Mesodermal cell (in vitro differentiated cells): ENCODE measurements at regions not wholly inside any gene's neighbourhood (a gene's known extent, or its start where the extent isn't known, plus 50 kb on each side); places are given as distances from the start of the nearest gene placed in this dataset.

ENCODE experiments used
- H3K27ac ChIP-seq: 2 replicates; pipeline ENCODE4 v1.7.0; 2013; ENCODE audit warnings: mild to moderate bottlenecking, low read depth, low read length, moderate library complexity; ENCODE audit not compliant: severe bottlenecking
- H3K36me3 ChIP-seq: 2 replicates; pipeline ENCODE4 v1.7.1; 2013; ENCODE audit warnings: mild to moderate bottlenecking, low read length, moderate library complexity; ENCODE audit not compliant: control insufficient read depth, insufficient read depth
- H3K4me1 ChIP-seq: one replicate; pipeline ENCODE4 v1.7.1; 2013; ENCODE audit warnings: mild to moderate bottlenecking, low read length; ENCODE audit not compliant: insufficient read depth, control insufficient read depth, poor library complexity, severe bottlenecking
- H3K4me3 ChIP-seq: 2 replicates; pipeline ENCODE4 v1.7.0; 2013; ENCODE audit warnings: low read length, control low read depth, mild to moderate bottlenecking; ENCODE audit not compliant: insufficient read depth, poor library complexity, severe bottlenecking; ENCODE audit errors: extremely low read depth
- H3K9me3 ChIP-seq: 2 replicates; pipeline ENCODE4 v1.7.1; 2013; ENCODE audit warnings: mild to moderate bottlenecking, low read length, moderate library complexity; ENCODE audit not compliant: control insufficient read depth
- whole genome bisulfite sequencing, 2 experiments: methylation state at CpG; one replicate each; pipeline ENCODE4 v1.1.5; 2013; ENCODE audit warnings: missing lambda C conversion rate in 2 of 2; ENCODE audit not compliant: insufficient coverage in 2 of 2; 5-methylcytosine and 5-hydroxymethylcytosine counted together

GRCh38 chr2:385785-386184 lies 97.9 kb upstream of the ALKAL2 start:
- H3K4me1 ChIP-seq = no peaks in the 10 kb centered on the region
- H3K4me3 ChIP-seq = no peak overlapping the region
- WGBS, 2 experiments = 69 to 71% methylated on average over 3 of the region's 6 CpGs
- no peaks in the 10 kb centered on the region for H3K9me3 ChIP-seq
- no peak overlapping the region for H3K27ac ChIP-seq
- no peaks in the 10 kb centered on the region for H3K36me3 ChIP-seq

GRCh38 chr2:385061-385460 lies 97.2 kb upstream of the ALKAL2 start:
- 88 to 90% methylated on average over 5 to 6 of the region's 9 CpGs for WGBS, 2 experiments
- no peaks in the 10 kb centered on the region for H3K9me3 ChIP-seq

GRCh38 chr2:383888-384287 lies 96.0 kb upstream of the ALKAL2 start:
- WGBS, 2 experiments = 77 to 79% methylated on average over 8 to 9 of the region's 10 CpGs
- H3K4me3 ChIP-seq = no peak overlapping the region
- no peaks in the 10 kb centered on the region for H3K9me3 ChIP-seq
- H3K36me3 ChIP-seq = no peaks in the 10 kb centered on the region
- no peaks in the 10 kb centered on the region for H3K4me1 ChIP-seq
- no peak overlapping the region for H3K27ac ChIP-seq

More at GRCh38 chr2:385061-385460, 97.2 kb upstream of the ALKAL2 start:
- Histone ChIP-seq H3K27ac (no peak overlapping the region), H3K4me3 (no peak overlapping the region), H3K36me3 (no peaks in the 10 kb centered on the region), H3K4me1 (no peaks in the 10 kb centered on the region)

- no peak overlapping the region for H3K27ac ChIP-seq
- WGBS, 2 experiments = 40 to 47% methylated on average over 10 to 11 of the region's 13 CpGs
Measured at GRCh38 chr2:383178-383577, 95.3 kb upstream of the ALKAL2 start.

GRCh38 chr2:382728-383022 lies 94.8 kb upstream of the ALKAL2 start:
- H3K9me3 ChIP-seq = no peaks in the 10 kb centered on the region
- 97 to 100% methylated on average over 4 to 5 of the region's 7 CpGs for WGBS, 2 experiments
- H3K27ac ChIP-seq = no peak overlapping the region
- no peaks in the 10 kb centered on the region for H3K4me1 ChIP-seq
- no peak overlapping the region for H3K4me3 ChIP-seq
- H3K36me3 ChIP-seq = no peaks in the 10 kb centered on the region

More at GRCh38 chr2:383178-383577, 95.3 kb upstream of the ALKAL2 start:
- no peaks in the 10 kb centered on the region for H3K4me1 ChIP-seq
- no peak overlapping the region for H3K4me3 ChIP-seq
- H3K9me3 ChIP-seq = no peaks in the 10 kb centered on the region
- no peaks in the 10 kb centered on the region for H3K36me3 ChIP-seq

GRCh38 chr2:381941-382727 lies 94.2 kb upstream of the ALKAL2 start:
- Histone ChIP-seq H3K4me1 (no peaks in the 10 kb centered on the region), H3K36me3 (no peaks in the 10 kb centered on the region), H3K27ac (no peak overlapping the region), H3K4me3 (no peak overlapping the region), H3K9me3 (no peaks in the 10 kb centered on the region)
- WGBS, 2 experiments = 60 to 62% methylated on average over 13 to 16 of the region's 20 CpGs

- no peaks in the 10 kb centered on the region for H3K36me3 ChIP-seq
- H3K4me1 ChIP-seq = no peaks in the 10 kb centered on the region
- WGBS, 2 experiments = 83 to 86% methylated on average over 10 of the region's 10 CpGs
- no peak overlapping the region for H3K4me3 ChIP-seq
- no peak overlapping the region for H3K27ac ChIP-seq
- H3K9me3 ChIP-seq = no peaks in the 10 kb centered on the region
Measured at GRCh38 chr2:381181-381580, 93.3 kb upstream of the ALKAL2 start.

GRCh38 chr2:380772-381171 lies 92.9 kb upstream of the ALKAL2 start:
- 95 to 100% methylated on average over 2 of the region's 7 CpGs for WGBS, 2 experiments
- Histone ChIP-seq H3K9me3 (no peaks in the 10 kb centered on the region), H3K4me1 (no peaks in the 10 kb centered on the region), H3K4me3 (no peak overlapping the region), H3K36me3 (no peaks in the 10 kb centered on the region), H3K27ac (no peak overlapping the region)

- Histone ChIP-seq H3K36me3 (no peaks in the 10 kb centered on the region), H3K4me1 (no peaks in the 10 kb centered on the region), H3K27ac (no peak overlapping the region), H3K9me3 (no peaks in the 10 kb centered on the region), H3K4me3 (no peak overlapping the region)
- no CpG with 5 or more reads among the region's 2 CpGs for WGBS, 2 experiments
Measured at GRCh38 chr2:380221-380620, 92.3 kb upstream of the ALKAL2 start.

- H3K9me3 ChIP-seq = no peaks in the 10 kb centered on the region
- 80 to 96% methylated on average over 2 to 6 of the region's 7 CpGs for WGBS, 2 experiments
- no peak overlapping the region for H3K4me3 ChIP-seq
- H3K36me3 ChIP-seq = no peaks in the 10 kb centered on the region
- H3K27ac ChIP-seq = no peak overlapping the region
- H3K4me1 ChIP-seq = no peaks in the 10 kb centered on the region
Measured at GRCh38 chr2:379778-380177, 91.9 kb upstream of the ALKAL2 start.

- no peaks in the 10 kb centered on the region for H3K4me1 ChIP-seq
Measured at GRCh38 chr2:378364-378763, 90.5 kb upstream of the ALKAL2 start.

More at GRCh38 chr2:378364-378763, 90.5 kb upstream of the ALKAL2 start:
- no peaks in the 10 kb centered on the region for H3K9me3 ChIP-seq
- no peak overlapping the region for H3K4me3 ChIP-seq
- H3K27ac ChIP-seq = no peak overlapping the region
- no peaks in the 10 kb centered on the region for H3K36me3 ChIP-seq
